GM12878 (cell line): ENCODE measurements at regions not wholly inside any gene's neighbourhood (a gene's known extent, or its start where the extent isn't known, plus 50 kb on each side); places are given as distances from the start of the nearest gene placed in this dataset.
"Not testable (repeated sequence)": the region's sequence is repeated elsewhere in the genome, so short reads cannot be mapped to it uniquely, and the experiment has no call there.

Experiments
- ATAC-seq: fragments of 200-7000 bp; cut with Tn5 transposase; 3 replicates; pipeline ENCODE4 v1.9.1; 2020; ENCODE audit warnings: mild to moderate bottlenecking, moderate library complexity
- BruUV-seq: library from RNA; stranded (reverse); fragments of 400-500 nt; replicated peaks from 2 replicates; lab custom pipeline; 2021; lab: Mats Ljungman, UMichigan
- CTCF ChIA-PET: fragments of 300-600 bp; sonication (Branson Sonifier 250); formaldehyde crosslinking; extraction: SDS; loops from one replicate; lab custom pipeline; 2021; ENCODE audit warnings: inconsistent platforms; lab: Yijun Ruan, JAX
- POLR2A ChIA-PET: fragments of 350-600 bp; formaldehyde crosslinking; extraction: SDS; loops from one replicate; lab custom pipeline; 2021; ENCODE audit warnings: inconsistent platforms; lab: Charles Lee
- RAD21 ChIA-PET: fragments of 300-600 bp; sonication (Branson Sonifier 250); formaldehyde crosslinking; loops from one replicate; lab custom pipeline; 2023; ENCODE audit warnings: antibody characterized with exemption; ENCODE audit not compliant: unreplicated experiment; lab: Charles Lee
- SMC1A ChIA-PET: fragments of 300-600 bp; sonication (Branson Sonifier 250); formaldehyde crosslinking; loops from one replicate; lab custom pipeline; 2023; ENCODE audit not compliant: unreplicated experiment, uncharacterized antibody; lab: Charles Lee
- DNase-seq: peaks from one replicate; pipeline ENCODE4 v3.0.0-alpha.2; 2011; ENCODE audit warnings: low read depth, low spot score
- FAIRE-seq: peaks from 3 replicates; lab custom pipeline; 2011; peaks lifted over from hg19 to GRCh38; lab: Jason Lieb, UNC
- H2AFZ ChIP-seq: 2 replicates; pipeline ENCODE4 v1.6.0; 2011; ENCODE audit warnings: low read depth, low read length, control low read depth; ENCODE audit not compliant: control insufficient read depth
- H3K27ac ChIP-seq: 2 replicates; pipeline ENCODE4 v1.5.1; 2011; ENCODE audit warnings: control low read depth; ENCODE audit not compliant: control insufficient read depth, insufficient read depth
- H3K27me3 ChIP-seq, 2 experiments: replicated peaks in 1 of 2; 2 replicates each; pipeline versions ENCODE4 v1.6.0 to v1.6.1; 2011; ENCODE audit warnings: low read length in 1 of 2; ENCODE audit not compliant: control insufficient read depth in 2 of 2, insufficient read depth in 2 of 2
- H3K36me3 ChIP-seq, 2 experiments: 2 replicates each; pipeline ENCODE4 v1.5.1; 2011; ENCODE audit warnings: low read length in 1 of 2; ENCODE audit not compliant: control insufficient read depth in 2 of 2, insufficient read depth in 2 of 2
- H3K4me1 ChIP-seq: 2 replicates; pipeline ENCODE4 v1.6.1; 2011; ENCODE audit warnings: mild to moderate bottlenecking, low read length, moderate library complexity, mixed read lengths; ENCODE audit not compliant: control insufficient read depth, insufficient read depth
- H3K4me2 ChIP-seq: 2 replicates; pipeline ENCODE4 v1.6.0; 2011; ENCODE audit warnings: control low read depth; ENCODE audit not compliant: control insufficient read depth, insufficient read depth
- H3K4me3 ChIP-seq: fragments of 200-600 bp; sonication (generic); 2 replicates; pipeline ENCODE4 v1.5.1; 2016
- H3K79me2 ChIP-seq: 2 replicates; pipeline ENCODE4 v1.6.0; 2011; ENCODE audit warnings: low read length; ENCODE audit not compliant: control insufficient read depth, insufficient read depth
- H3K9ac ChIP-seq: 2 replicates; pipeline ENCODE4 v1.8.0; 2011; ENCODE audit warnings: low read length, control low read depth, mixed read lengths; ENCODE audit not compliant: control insufficient read depth, insufficient read depth
- H3K9me3 ChIP-seq: replicated peaks from 3 replicates; pipeline ENCODE4 v1.5.1; 2011; ENCODE audit warnings: mild to moderate bottlenecking, low read length; ENCODE audit not compliant: control insufficient read depth, insufficient read depth
- H4K20me1 ChIP-seq: 2 replicates; pipeline ENCODE4 v1.6.0; 2011; ENCODE audit not compliant: control insufficient read depth, insufficient read depth
- CHD4 ChIP-seq: fragments of 200-600 bp; sonication (generic); IDR thresholded peaks from 2 replicates; pipeline ENCODE4 v1.6.1; 2016; ENCODE audit warnings: mild to moderate bottlenecking
- EP300 ChIP-seq, 2 experiments: fragments of 150-350 bp in 1 of 2; IDR thresholded peaks; 2 replicates each; pipeline ENCODE4 v1.6.1; 2011 to 2012; ENCODE audit warnings: low read depth in 2 of 2, low read length in 2 of 2, borderline replicate concordance in 1 of 2, improper control_type of control experiment in 1 of 2, inconsistent platforms in 1 of 2; ENCODE audit not compliant: control insufficient read depth in 1 of 2
- ESRRA ChIP-seq: IDR thresholded peaks from 2 replicates; pipeline ENCODE4 v1.6.1; 2012; ENCODE audit warnings: mild to moderate bottlenecking, low read length, improper control_type of control experiment
- SIX5 ChIP-seq: IDR thresholded peaks from 2 replicates; pipeline ENCODE4 v1.6.1; 2011; ENCODE audit warnings: mild to moderate bottlenecking, low read depth, low read length, moderate library complexity; ENCODE audit not compliant: severe bottlenecking
- TCF3 ChIP-seq: IDR thresholded peaks from 2 replicates; pipeline ENCODE4 v1.6.1; 2012; ENCODE audit warnings: low read depth, mild to moderate bottlenecking, low read length, borderline replicate concordance; ENCODE audit not compliant: insufficient read depth
- WGBS: methylation state at CpG from one replicate; pipeline ENCODE4 v1.1.6; 2016; ENCODE audit warnings: low lambda C conversion rate; ENCODE audit not compliant: insufficient replicate concordance, insufficient coverage; ENCODE audit errors: missing lambda C conversion rate; 5-methylcytosine and 5-hydroxymethylcytosine counted together
- in situ Hi-C: fragments of 300-500 bp; cut with MboI; formaldehyde crosslinking; loops from 9 replicates; pipeline ENCODE4 v1.14.3; 2018; ENCODE audit warnings: mixed read lengths
- intact Hi-C: fragments of 100-400 bp; cut with micrococcal nuclease; formaldehyde crosslinking; loops from one replicate; pipeline ENCODE4 v1.14.2; 2022; ENCODE audit not compliant: unreplicated experiment

GRCh38 chrX:35626124-35626523, 172.0 kb upstream of the MAGEB16 start:
- Histone ChIP-seq H3K79me2 (no peaks in the 10 kb centered on the region), H3K27me3 (no peaks in the 10 kb centered on the region), H3K9ac (no peak overlapping the region), H3K4me2 (no peak overlapping the region), H4K20me1 (no peaks in the 10 kb centered on the region), H3K4me1 (no peaks in the 10 kb centered on the region), H3K27ac (no peak overlapping the region), H2AFZ (no peak overlapping the region), H3K4me3 (no peak overlapping the region), H3K9me3 (no peaks in the 10 kb centered on the region; the same call in 2 of the 3 replicates), H3K36me3 (no peaks in the 10 kb centered on the region)
- ChIA-PET SMC1A (no interaction called here), CTCF (no interaction called here), RAD21 (no interaction called here), POLR2A (no interaction called here)
- ATAC-seq (no peak), DNase-seq (no peak), FAIRE-seq (no peak)
- in situ Hi-C loops, result no loop called here
- intact Hi-C loops, result no loop called here
- 75% methylated on average over 14 of the region's 14 CpGs for WGBS
- TF ChIP-seq TCF3, result no peak
- TF ChIP-seq SIX5, result no peak
- TF ChIP-seq EP300 (IDR thresholded peaks at IDR 0.05; ENCODE audit: borderline replicate concordance in 1 of 2, control insufficient read depth in 1 of 2, low read depth in 2 of 2, low read length in 2 of 2), result no peak
- TF ChIP-seq CHD4, result no peak
- no peak for TF ChIP-seq ESRRA
- BruUV-seq, result no TSS peak

GRCh38 chrX:35635971-35636370, 162.2 kb upstream of the MAGEB16 start:
- H3K27ac ChIP-seq, DNase-seq, H3K4me3 ChIP-seq, H3K36me3 ChIP-seq, H3K79me2 ChIP-seq, RAD21 ChIA-PET, intact Hi-C loops, H3K4me1 ChIP-seq, H3K4me2 ChIP-seq, SMC1A ChIA-PET, H4K20me1 ChIP-seq, ATAC-seq, H2AFZ ChIP-seq, H3K9ac ChIP-seq, H3K27me3 ChIP-seq, H3K9me3 ChIP-seq, POLR2A ChIA-PET, BruUV-seq, CTCF ChIA-PET, in situ Hi-C loops, FAIRE-seq: not testable (repeated sequence)
- WGBS, result 61% methylated on average over 8 of the region's 8 CpGs
